Body of pancreas (tissue), 4 donors: ENCODE measurements at regions not wholly inside any gene's neighbourhood (a gene's known extent, or its start where the extent isn't known, plus 50 kb on each side); places are given as distances from the start of the nearest gene placed in this dataset.
"Not testable (repeated sequence)": the region's sequence is repeated elsewhere in the genome, so short reads cannot be mapped to it uniquely, and the experiment has no call there.

Experiments
- ATAC-seq: fragments of 150-250 bp; one replicate; pipeline ENCODE4 v1.9.1; 2016
- DNase-seq, 4 donors: peaks; one replicate each; pipeline ENCODE4 v3.0.0-alpha.2; 2019
- H3K27ac ChIP-seq, 4 donors: fragments of 200-600 bp; sonication (generic); 1 replicate in 3 of 4; 2 replicates in 1 of 4; pipeline versions ENCODE4 v1.5.1 to v1.6.1; 2016 to 2019; ENCODE audit warnings: mild to moderate bottlenecking in 1 of 4, mixed read lengths in 1 of 4, moderate library complexity in 1 of 4
- H3K27me3 ChIP-seq, 2 donors: fragments of 200-600 bp; sonication (generic); one replicate each; pipeline ENCODE4 v1.6.0; 2016; ENCODE audit warnings: mild to moderate bottlenecking in 1 of 2
- H3K36me3 ChIP-seq, 2 donors: fragments of 200-600 bp; sonication (generic); replicated peaks in 1 of 2; 2 replicates each; pipeline ENCODE4 v1.5.1; 2016; ENCODE audit warnings: low read depth in 2 of 2; ENCODE audit not compliant: insufficient read depth in 1 of 2
- H3K4me1 ChIP-seq: fragments of 200-600 bp; sonication (generic); one replicate; pipeline ENCODE4 v1.6.0; 2016
- H3K4me3 ChIP-seq, 2 donors: fragments of 200-600 bp; sonication (generic); 1 replicate in 1 of 2; 2 replicates in 1 of 2; pipeline ENCODE4 v1.5.1; 2016 to 2019
- H3K9me3 ChIP-seq, 3 donors: fragments of 200-600 bp; sonication (generic); 1 replicate in 2 of 3; 2 replicates in 1 of 3; pipeline ENCODE4 v1.5.1; 2016
- POLR2A ChIP-seq, 3 donors: fragments of 450-650 bp; IDR thresholded peaks; one replicate each; pipeline ENCODE4 v1.6.1; 2016; ENCODE audit warnings: antibody characterized with exemption in 3 of 3, mild to moderate bottlenecking in 2 of 3
- WGBS, 2 donors: methylation state at CpG; one replicate each; pipeline ENCODE4 v1.1.5; 2017; 5-methylcytosine and 5-hydroxymethylcytosine counted together
- intact Hi-C: fragments of 100-400 bp; cut with DNase I; formaldehyde crosslinking; loops from one replicate; pipeline ENCODE4 v1.15.1; 2023
- TF ChIP-seq, protein P1 (sequence below), 7 experiments: fragments of 450-650 bp in 4 of 7; fragments of 200-600 bp in 3 of 7; sonication (generic) in 3 of 7; IDR thresholded peaks; one replicate each; pipeline ENCODE4 v1.5.1; 2016 to 2019; ENCODE audit warnings: antibody characterized with exemption in 7 of 7

DNA sequence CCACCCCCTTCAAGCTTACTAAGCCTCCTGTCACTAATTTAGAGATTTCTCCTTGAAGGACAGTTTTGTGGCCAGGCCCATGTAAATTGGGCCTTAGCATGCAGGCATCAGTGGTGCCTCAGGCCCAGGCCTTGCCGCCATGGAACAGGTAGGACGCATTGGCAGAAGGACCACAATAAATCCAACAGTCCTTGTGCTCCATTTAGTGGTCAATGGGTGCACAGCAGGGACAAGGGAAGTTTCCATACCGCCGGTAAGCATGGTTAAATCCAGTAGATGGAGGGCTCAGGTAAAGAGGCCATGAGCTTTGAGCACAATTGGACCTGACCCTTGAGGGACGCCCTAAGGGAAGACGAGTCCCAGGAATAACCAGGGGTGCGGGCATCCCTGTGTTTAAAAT lies 97.3 kb downstream of the UGT2B28 start:
- intact Hi-C loops, result no loop called here
- no peaks in the 10 kb centered on the region for H3K9me3 ChIP-seq
- H3K27ac ChIP-seq, result no peak overlapping the region
- no peaks in the 10 kb centered on the region for H3K36me3 ChIP-seq
- no peak for TF ChIP-seq POLR2A (IDR thresholded peaks at IDR 0.05)
- TF ChIP-seq, protein P1, sequence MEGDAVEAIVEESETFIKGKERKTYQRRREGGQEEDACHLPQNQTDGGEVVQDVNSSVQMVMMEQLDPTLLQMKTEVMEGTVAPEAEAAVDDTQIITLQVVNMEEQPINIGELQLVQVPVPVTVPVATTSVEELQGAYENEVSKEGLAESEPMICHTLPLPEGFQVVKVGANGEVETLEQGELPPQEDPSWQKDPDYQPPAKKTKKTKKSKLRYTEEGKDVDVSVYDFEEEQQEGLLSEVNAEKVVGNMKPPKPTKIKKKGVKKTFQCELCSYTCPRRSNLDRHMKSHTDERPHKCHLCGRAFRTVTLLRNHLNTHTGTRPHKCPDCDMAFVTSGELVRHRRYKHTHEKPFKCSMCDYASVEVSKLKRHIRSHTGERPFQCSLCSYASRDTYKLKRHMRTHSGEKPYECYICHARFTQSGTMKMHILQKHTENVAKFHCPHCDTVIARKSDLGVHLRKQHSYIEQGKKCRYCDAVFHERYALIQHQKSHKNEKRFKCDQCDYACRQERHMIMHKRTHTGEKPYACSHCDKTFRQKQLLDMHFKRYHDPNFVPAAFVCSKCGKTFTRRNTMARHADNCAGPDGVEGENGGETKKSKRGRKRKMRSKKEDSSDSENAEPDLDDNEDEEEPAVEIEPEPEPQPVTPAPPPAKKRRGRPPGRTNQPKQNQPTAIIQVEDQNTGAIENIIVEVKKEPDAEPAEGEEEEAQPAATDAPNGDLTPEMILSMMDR (IDR thresholded peaks at IDR 0.05), result no peak
- 86 to 91% methylated on average over 7 of the region's 7 CpGs for WGBS, 2 donors
- no peaks in the 10 kb centered on the region for H3K4me1 ChIP-seq
- DNase-seq, result peak in 1 of 4 donors; percentile 12
- no peak for ATAC-seq
- no peaks in the 10 kb centered on the region for H3K27me3 ChIP-seq
- no peak overlapping the region for H3K4me3 ChIP-seq

DNA sequence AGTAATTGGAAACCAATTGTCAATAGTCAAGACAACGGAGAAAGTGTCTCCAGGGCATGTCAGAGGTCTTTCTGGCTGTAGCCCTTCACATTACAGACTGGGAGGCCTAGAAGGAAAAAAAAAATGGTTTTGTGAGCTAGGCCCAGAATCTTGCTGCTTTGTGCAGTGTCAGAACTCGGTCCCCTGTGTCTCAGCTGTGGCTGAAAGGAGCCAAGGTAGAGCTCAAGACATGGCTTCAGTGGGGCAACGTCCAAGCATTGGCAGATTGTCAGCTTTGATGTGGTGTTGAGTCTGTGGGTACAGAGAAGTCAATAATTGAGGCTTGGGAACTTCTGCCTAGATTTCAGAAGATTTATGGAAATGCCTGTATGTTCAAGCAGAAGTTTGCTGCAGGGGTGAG lies 103.0 kb downstream of the UGT2B28 start:
- ATAC-seq, result no peak
- Histone ChIP-seq H3K4me3 (no peak overlapping the region), H3K27me3 (no peaks in the 10 kb centered on the region), H3K36me3 (no peaks in the 10 kb centered on the region), H3K9me3 (no peaks in the 10 kb centered on the region), H3K27ac (no peak overlapping the region), H3K4me1 (no peaks in the 10 kb centered on the region)
- no peak for TF ChIP-seq POLR2A (IDR thresholded peaks at IDR 0.05)
- TF ChIP-seq, protein P1 (IDR thresholded peaks at IDR 0.05), result no peak
- intact Hi-C loops, result no loop called here
- no peak for DNase-seq
- 55 to 59% methylated on average over 3 of the region's 3 CpGs for WGBS, 2 donors

- ATAC-seq, DNase-seq, intact Hi-C loops, H3K9me3 ChIP-seq, H3K4me3 ChIP-seq, H3K4me1 ChIP-seq, H3K27me3 ChIP-seq, H3K27ac ChIP-seq, H3K36me3 ChIP-seq: not testable (repeated sequence)
- 65 to 66% methylated on average over 4 of the region's 4 CpGs for WGBS, 2 donors
Measured at GRCh38 chr4:69389111-69389510, 106.6 kb downstream of the UGT2B4 start.

GRCh38 chr4:69408451-69408850 lies 87.3 kb downstream of the UGT2B4 start:
- no peaks in the 10 kb centered on the region for H3K36me3 ChIP-seq
- H3K9me3 ChIP-seq, result no peaks in the 10 kb centered on the region
- WGBS, 2 donors, result 41 to 56% methylated on average over 2 of the region's 2 CpGs
- no peak overlapping the region for H3K27ac ChIP-seq
- H3K4me3 ChIP-seq, result no peak overlapping the region
- H3K27me3 ChIP-seq, result no peaks in the 10 kb centered on the region
- TF ChIP-seq, protein P1 (IDR thresholded peaks at IDR 0.05), result no peak
- TF ChIP-seq POLR2A (IDR thresholded peaks at IDR 0.05), result no peak
- no peaks in the 10 kb centered on the region for H3K4me1 ChIP-seq
- no peak for DNase-seq
- intact Hi-C loops, result no loop called here
- ATAC-seq, result no peak

- H3K27me3 ChIP-seq, H3K27ac ChIP-seq, H3K9me3 ChIP-seq, H3K4me1 ChIP-seq, H3K36me3 ChIP-seq, intact Hi-C loops, H3K4me3 ChIP-seq, DNase-seq, ATAC-seq: not testable (repeated sequence)
Measured at GRCh38 chr4:69411981-69412380, 83.7 kb downstream of the UGT2B4 start.

- intact Hi-C loops, DNase-seq, H3K4me3 ChIP-seq, H3K4me1 ChIP-seq, H3K27ac ChIP-seq, ATAC-seq, H3K27me3 ChIP-seq, H3K9me3 ChIP-seq, H3K36me3 ChIP-seq: not testable (repeated sequence)
- 78 to 89% methylated on average over 9 of the region's 9 CpGs for WGBS, 2 donors
Measured at GRCh38 chr4:69424722-69425121, 71.0 kb downstream of the UGT2B4 start.
